Adrenal gland (tissue), 9 donors: ENCODE measurements at regions not wholly inside any gene's neighbourhood (a gene's known extent, or its start where the extent isn't known, plus 50 kb on each side); places are given as distances from the start of the nearest gene placed in this dataset.

Experiments used
- DNase-seq, 7 donors: peaks; one replicate each; pipeline ENCODE4 v3.0.0-alpha.2; 2019 to 2020
- H3K27ac ChIP-seq, 5 donors: fragments of 200-600 bp; sonication (generic) in 4 of 5; 1 replicate in 3 of 5; 2 replicates in 2 of 5; pipeline versions ENCODE4 v1.5.1 to v1.8.0; 2016 to 2020; ENCODE audit warnings: mild to moderate bottlenecking in 1 of 5
- H3K27me3 ChIP-seq: fragments of 200-600 bp; 2 replicates; pipeline ENCODE4 v1.8.0; 2021
- H3K36me3 ChIP-seq, 2 donors: fragments of 200-600 bp; replicated peaks in 1 of 2; 1 replicate in 1 of 2; 2 replicates in 1 of 2; pipeline versions ENCODE4 v1.5.1 to v1.8.0; 2018 to 2022
- H3K4me1 ChIP-seq, 2 donors: fragments of 200-600 bp; replicated peaks in 1 of 2; 1 replicate in 1 of 2; 2 replicates in 1 of 2; pipeline versions ENCODE4 v1.5.1 to v1.8.0; 2018 to 2021
- H3K4me3 ChIP-seq, 4 donors: fragments of 200-600 bp; sonication (generic) in 3 of 4; one replicate each; pipeline ENCODE4 v1.5.1; 2016 to 2018
- H3K9me3 ChIP-seq, 3 donors: fragments of 200-600 bp; sonication (generic) in 1 of 3; replicated peaks in 1 of 3; 1 replicate in 2 of 3; 2 replicates in 1 of 3; pipeline versions ENCODE4 v1.5.1 to v1.8.0; 2016 to 2021
- CTCF ChIP-seq, 6 experiments: fragments of 450-650 bp in 4 of 6; fragments of 200-600 bp in 2 of 6; sonication (generic) in 1 of 6; IDR thresholded peaks; 1 replicate in 5 of 6; 2 replicates in 1 of 6; pipeline versions ENCODE4 v1.5.1 to v1.8.0; 2016 to 2021; ENCODE audit warnings: antibody characterized with exemption in 6 of 6, mild to moderate bottlenecking in 2 of 6, moderate library complexity in 1 of 6
- POLR2A ChIP-seq, 2 donors: fragments of 450-650 bp; IDR thresholded peaks; one replicate each; pipeline ENCODE4 v1.6.1; 2017; ENCODE audit warnings: antibody characterized with exemption in 2 of 2, mild to moderate bottlenecking in 2 of 2, moderate library complexity in 1 of 2
- WGBS, 4 donors: extraction: QIAGEN DNeasy Blood & Tissue Kit in 2 of 4; methylation state at CpG; one replicate each; pipeline versions ENCODE4 v1.1.5 to v1.1.7; 2013 to 2017; 5-methylcytosine and 5-hydroxymethylcytosine counted together
- intact Hi-C, 2 donors: fragments of 100-400 bp; cut with DNase I; formaldehyde crosslinking; loops; one replicate each; pipeline versions ENCODE4 v1.14.1 to v1.15.0; 2022 to 2023
- donor health status: healthy with polysubstance abuse.
- donor health status: Bipolar disorder and iron deficiency.
- donor health status: DM: yes; HTN: yes; CAD: no.
- donor health status: DM: no; HTN: no; CAD: no.
- donor health status: DM: no; HTN: no; CAD: no.

GRCh38 chr2:209049608-209050007 is 374.2 kb upstream of the MAP2 start:
- WGBS, 4 donors = 48 to 62% (median 54%) methylated on average over 3 of the region's 3 CpGs
- Histone ChIP-seq H3K9me3 (no peaks in the 10 kb centered on the region), H3K36me3 (no peaks in the 10 kb centered on the region), H3K27ac (no peak overlapping the region), H3K4me1 (no peaks in the 10 kb centered on the region), H3K27me3 (no peaks in the 10 kb centered on the region), H3K4me3 (no peak overlapping the region)
- intact Hi-C loops = no loop called here
- DNase-seq = no peak
- TF ChIP-seq POLR2A (IDR thresholded peaks at IDR 0.05) = no peak
- TF ChIP-seq CTCF (IDR thresholded peaks at IDR 0.05) = no peak

GRCh38 chr2:209062210-209062609 is 361.6 kb upstream of the MAP2 start:
- Histone ChIP-seq H3K36me3 (no peaks in the 10 kb centered on the region), H3K27me3 (no peaks in the 10 kb centered on the region), H3K27ac (no peak overlapping the region), H3K4me3 (no peak overlapping the region), H3K4me1 (no peaks in the 10 kb centered on the region), H3K9me3 (no peaks in the 10 kb centered on the region)
- intact Hi-C loops = no loop called here
- no peak for DNase-seq
- TF ChIP-seq CTCF (IDR thresholded peaks at IDR 0.05) (no peak), POLR2A (IDR thresholded peaks at IDR 0.05) (no peak)
- 84 to 93% (median 87%) methylated on average over 3 of the region's 3 CpGs for WGBS, 4 donors

GRCh38 chr2:209070262-209070661 is 353.6 kb upstream of the MAP2 start:
- no peak overlapping the region for H3K4me3 ChIP-seq
- H3K36me3 ChIP-seq = no peaks in the 10 kb centered on the region
- H3K9me3 ChIP-seq = no peaks in the 10 kb centered on the region
- no peaks in the 10 kb centered on the region for H3K27me3 ChIP-seq
- no peaks in the 10 kb centered on the region for H3K4me1 ChIP-seq
- TF ChIP-seq CTCF (IDR thresholded peaks at IDR 0.05) = no peak
- no peak for TF ChIP-seq POLR2A (IDR thresholded peaks at IDR 0.05)
- DNase-seq = no peak
- 87 to 98% (median 97%) methylated on average over 1 of the region's 1 CpG for WGBS, 4 donors
- H3K27ac ChIP-seq = no peak overlapping the region
- intact Hi-C loops = no loop called here

GRCh38 chr2:209073151-209073550 is 350.7 kb upstream of the MAP2 start:
- Histone ChIP-seq H3K9me3 (no peaks in the 10 kb centered on the region), H3K4me3 (no peak overlapping the region), H3K36me3 (no peaks in the 10 kb centered on the region), H3K27me3 (no peaks in the 10 kb centered on the region), H3K4me1 (no peaks in the 10 kb centered on the region), H3K27ac (no peak overlapping the region)
- TF ChIP-seq POLR2A (IDR thresholded peaks at IDR 0.05) = no peak
- TF ChIP-seq CTCF (IDR thresholded peaks at IDR 0.05) = no peak
- intact Hi-C loops = no loop called here
- DNase-seq = no peak
